Panc1 (cell line): ENCODE measurements at regions not wholly inside any gene's neighbourhood (a gene's known extent, or its start where the extent isn't known, plus 50 kb on each side); places are given as distances from the start of the nearest gene placed in this dataset.

Source experiments
- ATAC-seq: fragments of 200-7000 bp; cut with Tn5 transposase; 2 replicates; pipeline ENCODE4 v1.9.1; 2020; ENCODE audit warnings: mild to moderate bottlenecking, moderate library complexity
- BruUV-seq: library from RNA; stranded (reverse); fragments of 400-500 nt; replicated peaks from 2 replicates; lab custom pipeline; 2021; lab: Mats Ljungman, UMichigan
- CTCF ChIA-PET: fragments of 300-600 bp; sonication (Branson Sonifier 250); formaldehyde crosslinking; loops from one replicate; lab custom pipeline; 2022; ENCODE audit warnings: antibody characterized with exemption; lab: Charles Lee
- POLR2A ChIA-PET: fragments of 300-600 bp; sonication (Branson Sonifier 250); formaldehyde crosslinking; loops from one replicate; lab custom pipeline; 2022; ENCODE audit warnings: antibody characterized with exemption; lab: Charles Lee
- DNase-seq: peaks from one replicate; pipeline ENCODE4 v3.0.0-alpha.2; 2010; ENCODE audit warnings: low read depth, low spot score
- H3K27ac ChIP-seq: 2 replicates; pipeline ENCODE4 v1.5.1; 2011; ENCODE audit warnings: mild to moderate bottlenecking, low read length, inconsistent platforms
- H3K27me3 ChIP-seq: fragments of 200-500 bp; sonication (Bioruptor generic); 2 replicates; pipeline ENCODE4 v1.6.0; 2014; ENCODE audit warnings: low read length, inconsistent platforms; ENCODE audit not compliant: control insufficient read depth, insufficient read depth
- H3K36me3 ChIP-seq: fragments of 200-500 bp; sonication (Bioruptor generic); 2 replicates; pipeline ENCODE4 v1.5.1; 2014; ENCODE audit warnings: inconsistent platforms, mild to moderate bottlenecking, low read length, moderate library complexity; ENCODE audit not compliant: control insufficient read depth, insufficient read depth
- H3K4me1 ChIP-seq: 2 replicates; pipeline ENCODE4 v1.5.1; 2011; ENCODE audit warnings: inconsistent platforms, mild to moderate bottlenecking, low read length, moderate library complexity; ENCODE audit not compliant: control insufficient read depth, insufficient read depth
- H3K4me3 ChIP-seq, 2 experiments: 2 replicates each; pipeline ENCODE4 v1.5.1; 2011 to 2012; ENCODE audit warnings: low read depth in 2 of 2, low read length in 2 of 2, mild to moderate bottlenecking in 2 of 2, inconsistent platforms in 1 of 2, moderate library complexity in 1 of 2
- H3K9me3 ChIP-seq: fragments of 200-500 bp; sonication (Bioruptor generic); 2 replicates; pipeline ENCODE4 v1.5.1; 2014; ENCODE audit warnings: low read depth, mild to moderate bottlenecking, inconsistent platforms, low read length, moderate library complexity; ENCODE audit not compliant: control insufficient read depth, insufficient read depth
- CTCF ChIP-seq: fragments of 450-650 bp; IDR thresholded peaks from 2 replicates; pipeline ENCODE4 v1.5.1; 2017; ENCODE audit warnings: mild to moderate bottlenecking
- POLR2AphosphoS5 ChIP-seq: IDR thresholded peaks from 2 replicates; pipeline ENCODE4 v1.6.1; 2012; ENCODE audit warnings: mild to moderate bottlenecking, low read depth, low read length, moderate library complexity
- SIN3A ChIP-seq: IDR thresholded peaks from 2 replicates; pipeline ENCODE4 v1.6.1; 2012; ENCODE audit warnings: low read depth, mild to moderate bottlenecking, low read length, moderate library complexity, borderline replicate concordance; ENCODE audit not compliant: insufficient read depth
- TCF7L2 ChIP-seq: IDR thresholded peaks from 2 replicates; pipeline ENCODE4 v1.6.1; 2011; ENCODE audit warnings: mild to moderate bottlenecking, low read depth, low read length, inconsistent platforms
- in situ Hi-C: cut with HindIII; loops from 2 replicates; pipeline ENCODE4 v1.10.0; 2016; ENCODE audit warnings: low sequenced_read_pairs, low pct_unique_long_range_greater_than_20kb
- intact Hi-C: fragments of 100-400 bp; cut with micrococcal nuclease; formaldehyde crosslinking; loops from one replicate; pipeline ENCODE4 v1.10.0; 2022; ENCODE audit not compliant: unreplicated experiment
- TF ChIP-seq, protein P1 (sequence below), 2 experiments: IDR thresholded peaks; 2 replicates each; pipeline ENCODE4 v1.6.1; 2011 to 2012; ENCODE audit warnings: low read depth in 2 of 2, control low read depth in 1 of 2, low read length in 1 of 2, mild to moderate bottlenecking in 1 of 2, moderate library complexity in 1 of 2; ENCODE audit not compliant: insufficient read depth in 1 of 2

GRCh38 chr10:60621018-60621417, 157.3 kb upstream of the CDK1 start:
- no peak for ATAC-seq
- DNase-seq = no peak

DNA sequence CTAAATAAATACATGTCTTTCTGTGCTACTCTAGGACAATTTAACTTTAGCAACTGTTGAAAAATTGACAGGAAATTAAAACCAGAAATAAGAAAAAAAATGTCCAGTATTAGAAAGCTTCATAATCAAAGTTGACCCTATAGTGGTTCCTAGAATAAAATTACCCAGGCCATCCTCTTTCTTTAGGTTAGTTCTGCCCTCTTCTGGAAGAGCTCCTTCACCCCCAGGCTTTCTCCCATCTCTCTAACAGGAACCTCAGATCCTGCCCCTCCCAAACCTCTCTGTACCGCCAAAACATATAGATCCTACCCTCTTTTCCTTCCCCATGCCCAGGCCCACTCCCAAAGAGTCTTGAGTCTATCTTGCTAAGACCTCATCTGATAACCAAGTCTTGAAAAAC, 159.4 kb upstream of the CDK1 start:
- in situ Hi-C loops (no loop called here), intact Hi-C loops (no loop called here)
- BruUV-seq = no TSS peak
- H3K36me3 ChIP-seq = no peaks in the 10 kb centered on the region
- ChIA-PET POLR2A (no interaction called here), CTCF (no interaction called here)
- TF ChIP-seq TCF7L2 (no peak), CTCF (peak; percentile 21)
- no peak overlapping the region for H3K27ac ChIP-seq
- DNase-seq (no peak), ATAC-seq (no peak)
- H3K9me3 ChIP-seq = no peaks in the 10 kb centered on the region
- H3K4me3 ChIP-seq = no peak overlapping the region
- H3K27me3 ChIP-seq = no peaks in the 10 kb centered on the region; the same call in none of the 2 replicates
- no peaks in the 10 kb centered on the region for H3K4me1 ChIP-seq

More at GRCh38 chr10:60621018-60621417, 157.3 kb upstream of the CDK1 start:
- BruUV-seq = no TSS peak
- Histone ChIP-seq H3K4me3 (no peak overlapping the region), H3K36me3 (no peaks in the 10 kb centered on the region), H3K27me3 (no peaks in the 10 kb centered on the region; the same call in 1 of the 2 replicates), H3K4me1 (no peaks in the 10 kb centered on the region), H3K9me3 (no peaks in the 10 kb centered on the region), H3K27ac (no peak overlapping the region)
- no peak for TF ChIP-seq SIN3A
- TF ChIP-seq, protein P1, sequence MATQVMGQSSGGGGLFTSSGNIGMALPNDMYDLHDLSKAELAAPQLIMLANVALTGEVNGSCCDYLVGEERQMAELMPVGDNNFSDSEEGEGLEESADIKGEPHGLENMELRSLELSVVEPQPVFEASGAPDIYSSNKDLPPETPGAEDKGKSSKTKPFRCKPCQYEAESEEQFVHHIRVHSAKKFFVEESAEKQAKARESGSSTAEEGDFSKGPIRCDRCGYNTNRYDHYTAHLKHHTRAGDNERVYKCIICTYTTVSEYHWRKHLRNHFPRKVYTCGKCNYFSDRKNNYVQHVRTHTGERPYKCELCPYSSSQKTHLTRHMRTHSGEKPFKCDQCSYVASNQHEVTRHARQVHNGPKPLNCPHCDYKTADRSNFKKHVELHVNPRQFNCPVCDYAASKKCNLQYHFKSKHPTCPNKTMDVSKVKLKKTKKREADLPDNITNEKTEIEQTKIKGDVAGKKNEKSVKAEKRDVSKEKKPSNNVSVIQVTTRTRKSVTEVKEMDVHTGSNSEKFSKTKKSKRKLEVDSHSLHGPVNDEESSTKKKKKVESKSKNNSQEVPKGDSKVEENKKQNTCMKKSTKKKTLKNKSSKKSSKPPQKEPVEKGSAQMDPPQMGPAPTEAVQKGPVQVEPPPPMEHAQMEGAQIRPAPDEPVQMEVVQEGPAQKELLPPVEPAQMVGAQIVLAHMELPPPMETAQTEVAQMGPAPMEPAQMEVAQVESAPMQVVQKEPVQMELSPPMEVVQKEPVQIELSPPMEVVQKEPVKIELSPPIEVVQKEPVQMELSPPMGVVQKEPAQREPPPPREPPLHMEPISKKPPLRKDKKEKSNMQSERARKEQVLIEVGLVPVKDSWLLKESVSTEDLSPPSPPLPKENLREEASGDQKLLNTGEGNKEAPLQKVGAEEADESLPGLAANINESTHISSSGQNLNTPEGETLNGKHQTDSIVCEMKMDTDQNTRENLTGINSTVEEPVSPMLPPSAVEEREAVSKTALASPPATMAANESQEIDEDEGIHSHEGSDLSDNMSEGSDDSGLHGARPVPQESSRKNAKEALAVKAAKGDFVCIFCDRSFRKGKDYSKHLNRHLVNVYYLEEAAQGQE (IDR thresholded peaks at IDR 0.05; ENCODE audit: insufficient read depth in 1 of 2, low read depth in 2 of 2, low read length in 1 of 2) = no peak
- no peak for TF ChIP-seq CTCF
- no peak for TF ChIP-seq POLR2AphosphoS5
- no peak for TF ChIP-seq TCF7L2
- ChIA-PET CTCF (no interaction called here), POLR2A (no interaction called here)
- intact Hi-C loops = no loop called here
- in situ Hi-C loops = no loop called here

GRCh38 chr10:60615541-60615940, 162.7 kb upstream of the CDK1 start:
- POLR2A ChIA-PET = no interaction called here

More at GRCh38 chr10:60615541-60615940, 162.7 kb upstream of the CDK1 start:
- in situ Hi-C loops = no loop called here
- CTCF ChIA-PET = no interaction called here
- no peak for DNase-seq
- Histone ChIP-seq H3K4me3 (no peak overlapping the region), H3K27ac (no peak overlapping the region), H3K4me1 (no peaks in the 10 kb centered on the region), H3K36me3 (no peaks in the 10 kb centered on the region), H3K9me3 (no peaks in the 10 kb centered on the region), H3K27me3 (no peaks in the 10 kb centered on the region; the same call in 1 of the 2 replicates)
- TF ChIP-seq TCF7L2 = no peak
- no peak for TF ChIP-seq SIN3A
- no peak for TF ChIP-seq CTCF
- TF ChIP-seq, protein P1 (IDR thresholded peaks at IDR 0.05; ENCODE audit: insufficient read depth in 1 of 2, low read depth in 2 of 2, low read length in 1 of 2) = no peak
- intact Hi-C loops = no loop called here
- no peak for ATAC-seq
- BruUV-seq = no TSS peak
